ENCODE measurements at regions not wholly inside any gene's neighbourhood (a gene's known extent, or its start where the extent isn't known, plus 50 kb on each side); places are given as distances from the start of the nearest gene placed in this dataset.

- FAIRE-seq (no peak), DNase-seq (ENCODE audit: low read depth, low spot score) (no peak)
- POLR2A ChIA-PET, result no interaction called here
- TF ChIP-seq GATA2 (IDR thresholded peaks at IDR 0.05; ENCODE audit: insufficient read depth, insufficient read length, low read depth, low read length) (no peak), MYC (IDR thresholded peaks at IDR 0.05; ENCODE audit: low read depth, low read length) (no peak), EZH2 (IDR thresholded peaks at IDR 0.05; ENCODE audit: borderline replicate concordance, low read depth, low read length, severe bottlenecking) (no peak), MAX (IDR thresholded peaks at IDR 0.05; ENCODE audit: insufficient read depth, insufficient read length) (no peak), POLR2AphosphoS5 (IDR thresholded peaks at IDR 0.05; ENCODE audit: insufficient read depth, low read depth, low read length) (no peak), FOS (IDR thresholded peaks at IDR 0.05; ENCODE audit: borderline replicate concordance, insufficient read depth, low read length) (no peak), POLR2A (IDR thresholded peaks at IDR 0.05; ENCODE audit: low read depth, low read length) (no peak), CTCF (IDR thresholded peaks at IDR 0.05; ENCODE audit: extremely low read depth in 1 of 2, insufficient read depth in 1 of 2, low read depth in 1 of 2, low read length in 2 of 2) (no peak), JUN (IDR thresholded peaks at IDR 0.05; ENCODE audit: borderline replicate concordance, insufficient read depth, insufficient read length, low read depth) (no peak)
- H3K27ac ChIP-seq (ENCODE audit: insufficient read depth, low read depth, low read length), result no peak overlapping the region
- H3K4me2 ChIP-seq (ENCODE audit: insufficient read depth, low read length), result no peak overlapping the region
- no peak overlapping the region for H2AFZ ChIP-seq (ENCODE audit: low read depth, low read length)
- CTCF ChIA-PET, result no interaction called here
- no peak overlapping the region for H3K9ac ChIP-seq (replicated peaks; ENCODE audit: extremely low read depth, insufficient read depth, low read length)
- H3K9me3 ChIP-seq (replicated peaks; ENCODE audit: control insufficient read depth, insufficient read depth, low read length), result peaks cover 2% of the 10 kb centered on the region
- BruUV-seq (replicated peaks), result no TSS peak
- no peaks in the 10 kb centered on the region for H3K79me2 ChIP-seq (ENCODE audit: control insufficient read depth, insufficient read depth, low read length)
- H3K36me3 ChIP-seq (ENCODE audit: control insufficient read depth in 2 of 2, extremely low read depth in 1 of 2, insufficient read depth in 2 of 2, low read length in 2 of 2), result no peaks in the 10 kb centered on the region
- no peaks in the 10 kb centered on the region for H3K4me1 ChIP-seq (ENCODE audit: control insufficient read depth, extremely low read depth, insufficient read depth, low read length)
- no peaks in the 10 kb centered on the region for H4K20me1 ChIP-seq (replicated peaks; ENCODE audit: control insufficient read depth, extremely low read depth, insufficient read depth, low read length)
- no peaks in the 10 kb centered on the region for H3K27me3 ChIP-seq (ENCODE audit: control insufficient read depth in 2 of 2, insufficient read depth in 2 of 2, low read length in 2 of 2)
- H3K4me3 ChIP-seq (replicated peaks in 1 of 3; ENCODE audit: insufficient read depth in 1 of 3, low read depth in 1 of 3, low read length in 3 of 3), result no peak overlapping the region
- intact Hi-C loops (cut with micrococcal nuclease) (no loop called here), dilution Hi-C loops (cut with MboI; ENCODE audit: extremely low pct_ligation_motif_present, low sequenced_read_pairs) (no loop called here)
- no peaks in the 10 kb centered on the region for H3K9me1 ChIP-seq (replicated peaks; ENCODE audit: control insufficient read depth, extremely low read depth, insufficient read depth, low read length)
Observed at GRCh38 chr3:6734395-6734746, 126.5 kb upstream of the GRM7 start.

All from endothelial cell of umbilical vein (primary cell).